ENCODE measurements at regions not wholly inside any gene's neighbourhood (a gene's known extent, or its start where the extent isn't known, plus 50 kb on each side); places are given as distances from the start of the nearest gene placed in this dataset.

DNA sequence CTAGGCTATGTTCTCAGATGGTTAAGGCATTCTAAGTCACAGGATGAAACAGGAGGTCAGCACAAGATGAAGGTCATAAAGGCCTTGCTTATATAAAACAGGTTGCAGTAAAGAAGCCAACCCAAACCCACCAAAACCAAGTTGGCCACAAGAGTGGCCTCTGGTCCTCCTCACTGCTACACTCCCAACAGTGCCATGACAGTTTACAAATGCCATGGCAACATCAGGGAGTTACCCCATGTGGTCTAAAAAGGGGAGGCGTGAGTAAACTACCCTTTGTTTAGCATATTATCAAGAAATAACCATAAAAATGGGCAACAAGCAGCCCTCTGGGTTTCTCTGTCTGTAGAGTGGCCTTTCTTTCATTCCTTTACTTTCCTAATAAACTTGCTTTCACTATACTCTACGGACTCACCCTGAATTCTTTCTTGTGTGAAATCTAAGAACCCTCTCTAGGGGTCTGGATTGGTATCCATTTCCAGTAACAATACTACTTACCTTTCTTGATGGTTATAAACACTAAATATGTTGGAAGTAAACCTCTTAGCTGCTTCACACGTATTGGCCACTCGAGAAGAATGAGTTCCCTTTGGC lies 1237.9 kb downstream of the FAM181B start:
- TF ChIP-seq, protein P1, sequence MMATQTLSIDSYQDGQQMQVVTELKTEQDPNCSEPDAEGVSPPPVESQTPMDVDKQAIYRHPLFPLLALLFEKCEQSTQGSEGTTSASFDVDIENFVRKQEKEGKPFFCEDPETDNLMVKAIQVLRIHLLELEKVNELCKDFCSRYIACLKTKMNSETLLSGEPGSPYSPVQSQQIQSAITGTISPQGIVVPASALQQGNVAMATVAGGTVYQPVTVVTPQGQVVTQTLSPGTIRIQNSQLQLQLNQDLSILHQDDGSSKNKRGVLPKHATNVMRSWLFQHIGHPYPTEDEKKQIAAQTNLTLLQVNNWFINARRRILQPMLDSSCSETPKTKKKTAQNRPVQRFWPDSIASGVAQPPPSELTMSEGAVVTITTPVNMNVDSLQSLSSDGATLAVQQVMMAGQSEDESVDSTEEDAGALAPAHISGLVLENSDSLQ (IDR thresholded peaks at IDR 0.05) = no peak
- TF ChIP-seq ETV6 (conservative IDR thresholded peaks at IDR 0.05 in 1 of 2, IDR thresholded peaks at IDR 0.05 in 1 of 2; ENCODE audit: borderline replicate concordance in 1 of 2, low read depth in 1 of 2) (no peak), IKZF1 (conservative IDR thresholded peaks at IDR 0.05) (no peak), EZH2 (IDR thresholded peaks at IDR 0.05; ENCODE audit: borderline replicate concordance, control insufficient read depth, low read depth, low read length) (no peak)
- TF ChIP-seq, protein P2, sequence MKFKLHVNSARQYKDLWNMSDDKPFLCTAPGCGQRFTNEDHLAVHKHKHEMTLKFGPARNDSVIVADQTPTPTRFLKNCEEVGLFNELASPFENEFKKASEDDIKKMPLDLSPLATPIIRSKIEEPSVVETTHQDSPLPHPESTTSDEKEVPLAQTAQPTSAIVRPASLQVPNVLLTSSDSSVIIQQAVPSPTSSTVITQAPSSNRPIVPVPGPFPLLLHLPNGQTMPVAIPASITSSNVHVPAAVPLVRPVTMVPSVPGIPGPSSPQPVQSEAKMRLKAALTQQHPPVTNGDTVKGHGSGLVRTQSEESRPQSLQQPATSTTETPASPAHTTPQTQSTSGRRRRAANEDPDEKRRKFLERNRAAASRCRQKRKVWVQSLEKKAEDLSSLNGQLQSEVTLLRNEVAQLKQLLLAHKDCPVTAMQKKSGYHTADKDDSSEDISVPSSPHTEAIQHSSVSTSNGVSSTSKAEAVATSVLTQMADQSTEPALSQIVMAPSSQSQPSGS (IDR thresholded peaks at IDR 0.05; ENCODE audit: low read length) = no peak
- in situ Hi-C loops (cut with MboI) = no loop called here
- RAD21 ChIA-PET (ENCODE audit: unreplicated experiment) = no interaction called here
- 0% methylated on average over 4 of the region's 4 CpGs for WGBS (ENCODE audit: insufficient coverage, insufficient replicate concordance, low lambda C conversion rate, missing lambda C conversion rate)
- Histone ChIP-seq H4K20me1 (ENCODE audit: control insufficient read depth, insufficient read depth) (no peaks in the 10 kb centered on the region), H3K4me3 (no peak overlapping the region), H3K27ac (ENCODE audit: control insufficient read depth, insufficient read depth) (no peak overlapping the region), H3K9me3 (replicated peaks; ENCODE audit: control insufficient read depth, insufficient read depth, low read length) (no peaks in the 10 kb centered on the region), H3K4me2 (ENCODE audit: control insufficient read depth, insufficient read depth) (no peak overlapping the region), H3K36me3 (ENCODE audit: control insufficient read depth in 2 of 2, insufficient read depth in 2 of 2, low read length in 1 of 2) (no peaks in the 10 kb centered on the region), H3K9ac (ENCODE audit: control insufficient read depth, insufficient read depth, low read length) (no peak overlapping the region), H3K27me3 (replicated peaks in 1 of 2; ENCODE audit: control insufficient read depth in 2 of 2, insufficient read depth in 2 of 2, low read length in 1 of 2) (no peaks in the 10 kb centered on the region), H3K79me2 (ENCODE audit: control insufficient read depth, insufficient read depth, low read length) (no peaks in the 10 kb centered on the region), H2AFZ (ENCODE audit: control insufficient read depth, low read depth, low read length) (no peak overlapping the region), H3K4me1 (ENCODE audit: control insufficient read depth, insufficient read depth, low read length) (no peaks in the 10 kb centered on the region)
- no TSS peak for BruUV-seq (replicated peaks)
- SMC1A ChIA-PET (ENCODE audit: uncharacterized antibody, unreplicated experiment) = no interaction called here
- POLR2A ChIA-PET = no interaction called here
- intact Hi-C loops (cut with micrococcal nuclease; ENCODE audit: unreplicated experiment) = no loop called here
- ATAC-seq = no peak
- CTCF ChIA-PET = interaction anchor here (0.6 to 1.8 kb wide), 4 partner anchors 11 to 1216 kb away, joined by 3 to 9 read pairs (median 3); no protein-coding TSS in a partner anchor
- no peak for DNase-seq (ENCODE audit: low read depth, low spot score)
- FAIRE-seq = no peak
